GM21526 (cell line): ENCODE measurements at regions not wholly inside any gene's neighbourhood (a gene's known extent, or its start where the extent isn't known, plus 50 kb on each side); places are given as distances from the start of the nearest gene placed in this dataset.
"Not testable (repeated sequence)": the region's sequence is repeated elsewhere in the genome, so short reads cannot be mapped to it uniquely, and the experiment has no call there.

Experiments used
- ATAC-seq: cut with Tn5 transposase; IDR thresholded peaks from one replicate; pipeline ENCODE4 v1.9.1; 2021; ENCODE audit warnings: moderate library complexity; ENCODE audit not compliant: unreplicated experiment, low FRiP score

DNA sequence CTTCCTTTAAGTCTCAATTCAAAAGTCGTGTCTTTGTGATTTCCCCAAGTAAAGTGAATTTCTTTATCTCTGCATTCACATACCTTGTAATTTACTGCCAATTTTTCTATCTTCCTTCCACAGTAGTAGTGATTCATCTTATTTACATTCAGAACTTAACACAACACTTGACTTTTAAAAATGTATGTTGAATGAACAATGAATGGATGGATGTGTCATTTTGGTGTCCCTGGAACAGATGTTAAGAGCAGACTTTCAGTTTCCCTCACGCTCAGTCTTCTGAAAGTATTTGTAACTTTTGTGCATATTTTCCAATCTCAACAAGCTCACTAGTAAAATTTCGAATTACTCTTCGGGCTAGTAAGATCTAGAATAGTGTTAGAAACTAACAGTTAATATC, 352.0 kb downstream of the HHIPL2 start:
- no peak for ATAC-seq

DNA sequence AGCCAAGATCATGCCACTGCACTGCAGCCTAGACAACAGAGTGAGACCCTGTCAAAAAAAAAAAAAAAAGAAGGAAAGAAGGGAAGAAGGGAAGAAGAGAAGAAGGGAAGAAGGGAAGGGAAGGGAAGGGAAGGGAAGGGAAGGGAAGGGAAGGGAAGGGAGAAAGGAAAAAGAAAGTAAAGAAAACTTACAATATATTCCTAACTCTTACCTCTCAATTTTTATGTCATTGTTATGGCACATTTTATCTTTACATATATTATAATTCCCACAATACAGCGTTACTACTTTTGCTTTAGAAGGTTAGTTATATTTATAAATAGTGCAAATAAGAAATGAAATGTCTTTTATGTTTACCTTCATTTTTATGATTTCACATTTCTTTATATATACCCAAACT, 358.7 kb downstream of the HHIPL2 start:
- no peak for ATAC-seq

DNA sequence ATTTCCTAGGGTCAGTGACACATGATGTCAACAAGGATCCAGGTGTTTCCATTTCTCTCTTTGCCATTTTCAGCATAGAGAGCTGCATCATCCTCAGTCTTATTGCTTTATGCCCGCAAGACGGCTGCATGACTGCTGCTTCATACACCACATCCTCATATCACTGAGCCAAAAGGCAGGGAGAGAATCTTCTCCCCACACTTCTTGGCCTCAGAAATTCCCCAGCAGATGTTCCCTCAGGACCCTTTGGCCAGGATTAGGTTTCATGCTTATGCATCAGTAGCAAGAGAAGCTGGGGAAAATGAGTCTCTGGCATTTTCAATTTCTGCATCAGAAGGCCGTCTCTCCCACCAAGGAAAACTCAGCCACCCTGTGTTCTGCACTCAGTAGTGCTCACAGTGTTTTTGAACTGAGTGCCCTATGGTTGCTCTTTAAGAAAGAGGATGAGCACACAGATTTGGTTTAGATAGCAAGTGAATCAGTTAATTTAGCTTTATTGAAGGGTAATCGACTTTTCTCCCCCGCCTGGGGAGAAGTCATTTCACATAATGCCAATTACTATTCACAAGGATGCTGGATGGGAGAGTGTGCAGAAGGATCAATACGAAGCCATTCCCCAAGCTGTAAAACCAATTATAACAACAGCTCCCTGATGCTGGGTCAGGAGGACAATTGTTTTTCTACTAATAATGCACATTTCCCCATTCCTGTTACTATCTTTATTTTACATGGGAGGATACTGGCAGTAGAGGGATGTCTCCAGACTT, 360.2 kb downstream of the HHIPL2 start:
- ATAC-seq: no peak

DNA sequence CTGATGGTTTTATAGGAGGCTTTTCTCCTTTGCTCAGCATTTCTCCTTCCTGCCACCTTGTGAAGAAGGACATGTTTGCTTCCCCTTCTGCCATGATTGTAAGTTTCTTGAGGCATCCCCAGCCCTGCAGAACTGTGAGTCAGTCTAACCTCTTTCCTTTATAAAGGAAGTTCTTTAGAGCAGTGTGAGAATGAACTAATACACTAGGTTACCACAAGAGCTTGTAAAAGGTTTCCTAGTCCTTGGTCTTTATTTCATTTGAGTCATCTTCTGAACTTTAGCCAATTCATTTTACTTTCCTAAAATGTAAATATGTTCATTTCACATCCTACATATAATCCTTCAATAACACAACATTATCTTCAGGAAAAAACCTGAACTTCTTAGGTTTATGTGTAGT, 365.3 kb downstream of the HHIPL2 start:
- no peak for ATAC-seq

DNA sequence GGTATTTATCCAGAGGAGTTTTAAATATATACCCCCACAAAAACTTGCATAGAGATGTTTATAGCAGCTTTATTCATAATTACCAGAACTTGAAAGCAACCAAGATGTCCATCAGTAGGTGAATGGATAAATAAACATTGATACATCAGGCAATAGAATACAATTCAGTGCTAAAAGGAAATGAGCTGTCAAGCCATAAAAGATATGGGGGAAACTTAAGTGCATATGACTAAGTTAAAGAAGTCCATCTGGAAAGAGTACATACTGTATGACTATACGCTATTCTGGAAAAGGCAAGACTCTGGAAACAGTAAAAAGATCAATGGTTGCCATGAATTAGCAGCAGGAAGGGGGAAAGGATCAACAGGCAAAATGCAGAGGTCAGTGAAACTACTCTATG, 366.7 kb downstream of the HHIPL2 start:
- no peak for ATAC-seq

DNA sequence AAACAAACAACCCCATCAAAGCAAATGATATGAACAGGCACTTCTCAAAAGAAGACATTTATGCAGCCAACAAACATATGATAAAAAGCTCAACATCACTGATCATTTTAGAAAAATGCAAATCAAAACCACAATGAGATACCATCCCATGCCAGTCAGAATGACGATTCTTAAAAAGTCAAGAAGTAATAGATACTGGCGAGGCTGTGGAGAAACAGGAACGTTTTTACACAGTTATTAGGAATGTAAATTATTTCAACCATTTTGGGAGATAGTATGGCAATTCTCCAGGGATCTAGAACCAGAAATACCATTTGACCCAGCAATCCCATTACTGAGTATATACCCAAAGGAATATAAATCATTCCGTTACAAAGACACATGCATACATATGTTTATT, 370.4 kb downstream of the HHIPL2 start:
- not testable (repeated sequence) for ATAC-seq

DNA sequence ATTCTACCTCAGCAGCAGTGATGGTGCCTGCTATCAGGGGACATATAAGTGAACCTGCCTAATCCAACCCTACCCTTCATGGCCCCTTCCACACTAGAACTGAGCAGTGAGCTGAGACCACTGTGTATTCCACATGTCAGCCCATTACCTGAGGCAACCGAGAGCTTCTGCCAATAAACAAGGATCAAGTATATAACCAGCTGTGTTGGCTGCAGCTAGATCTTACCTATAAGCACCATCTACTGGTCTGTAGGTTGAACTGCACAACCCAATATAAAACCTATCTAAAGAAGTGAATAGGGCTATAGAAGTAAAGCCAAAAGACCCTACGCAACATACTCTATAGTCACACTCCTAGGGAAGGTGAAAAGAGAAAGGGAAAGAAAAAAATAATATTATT, 376.9 kb downstream of the HHIPL2 start:
- peak; percentile 77 for ATAC-seq

DNA sequence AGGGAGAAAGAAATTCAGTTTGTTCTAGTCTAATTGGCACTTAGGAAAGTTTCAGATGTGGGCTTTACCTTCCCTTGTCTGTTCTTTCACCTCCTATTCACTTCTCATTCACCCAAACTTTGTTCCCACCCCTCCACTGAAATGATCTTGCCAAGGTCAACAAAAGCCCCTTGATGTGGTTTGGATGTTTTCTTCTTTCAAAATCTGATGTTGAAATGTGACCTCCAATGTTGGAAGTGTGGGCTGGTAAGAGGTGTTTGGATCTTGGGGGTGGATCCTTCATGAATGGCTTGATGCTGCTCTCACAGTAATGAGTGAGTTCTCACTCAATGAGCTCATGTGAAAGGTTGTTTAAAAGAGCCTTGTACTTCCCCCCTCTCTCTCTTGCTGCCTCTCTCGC, 379.3 kb downstream of the HHIPL2 start:
- ATAC-seq: no peak

DNA sequence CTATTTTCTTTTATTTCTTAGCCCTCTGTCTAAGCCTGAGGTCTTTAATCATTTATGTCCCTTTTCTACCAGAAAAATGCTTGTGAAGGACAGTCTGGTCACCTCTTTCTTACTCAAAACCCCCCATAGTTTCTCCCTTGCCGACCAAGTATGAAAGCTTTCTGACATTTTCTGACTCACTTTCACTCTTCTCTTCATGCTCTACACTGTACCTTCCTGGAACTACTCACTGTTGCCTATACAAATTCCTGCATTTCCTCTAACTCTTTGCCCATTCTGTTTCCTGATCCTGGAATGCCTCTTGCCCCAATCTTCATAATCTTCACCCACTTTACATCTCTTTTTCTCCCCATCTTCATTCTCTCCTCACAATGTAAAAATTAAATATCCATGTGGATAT, 380.0 kb downstream of the HHIPL2 start:
- no peak for ATAC-seq

DNA sequence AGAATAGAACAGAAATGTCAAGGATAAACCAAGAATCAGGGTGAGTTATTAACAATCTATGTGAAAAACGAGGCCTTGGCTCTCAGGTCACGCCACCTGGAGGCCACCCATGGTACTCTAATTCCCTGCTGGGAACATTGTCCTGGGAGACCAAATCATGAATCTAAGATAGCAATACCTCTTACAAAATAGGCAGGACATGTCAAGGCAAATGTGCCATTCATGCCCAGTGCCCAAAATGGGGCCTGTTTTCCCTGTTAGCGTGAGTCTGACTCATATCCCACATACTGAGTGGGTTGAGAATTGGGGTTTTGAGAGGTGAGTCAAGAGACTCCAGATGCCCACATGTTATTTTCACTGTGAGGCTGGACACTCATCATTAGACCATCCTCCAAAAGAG, 380.8 kb downstream of the HHIPL2 start:
- no peak for ATAC-seq

DNA sequence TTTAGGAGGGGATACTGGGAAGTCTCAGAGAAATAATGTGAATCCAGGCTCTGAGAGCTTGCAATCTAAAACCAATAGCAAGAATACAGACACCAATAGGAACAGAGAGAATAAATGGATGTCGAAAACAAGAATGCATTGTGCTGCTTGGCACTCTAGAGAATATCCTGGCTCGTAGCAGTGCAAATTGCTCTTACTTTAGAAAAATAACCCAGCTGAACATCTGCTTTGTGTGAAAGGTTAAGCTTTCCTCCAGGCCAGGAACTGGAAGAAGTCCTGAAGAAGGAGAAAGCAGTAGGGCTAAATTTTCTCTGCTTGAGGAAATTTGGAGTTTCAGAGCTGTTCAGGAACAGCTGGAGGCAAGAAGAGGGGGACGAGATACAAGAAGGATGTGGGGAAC, 382.3 kb downstream of the HHIPL2 start:
- ATAC-seq: no peak

DNA sequence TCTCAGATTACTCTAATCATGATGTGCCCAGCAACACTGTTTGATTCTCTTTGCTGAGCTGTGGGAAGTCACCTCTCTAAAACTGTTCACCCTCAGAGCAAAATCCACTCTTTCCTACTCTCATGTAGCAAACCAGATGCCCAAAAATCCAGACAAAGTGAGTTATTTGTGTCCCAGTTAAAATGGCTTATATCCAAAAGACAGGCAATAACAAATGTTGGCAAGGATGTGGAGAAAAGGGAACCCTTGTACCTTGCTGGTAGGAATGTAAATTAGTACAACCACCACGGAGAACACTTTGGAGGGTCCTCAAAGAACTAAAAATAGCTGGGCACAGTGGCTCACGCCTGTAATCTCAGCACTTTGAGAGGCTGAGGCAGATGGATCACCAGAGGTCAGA, 384.0 kb downstream of the HHIPL2 start:
- ATAC-seq: no peak

DNA sequence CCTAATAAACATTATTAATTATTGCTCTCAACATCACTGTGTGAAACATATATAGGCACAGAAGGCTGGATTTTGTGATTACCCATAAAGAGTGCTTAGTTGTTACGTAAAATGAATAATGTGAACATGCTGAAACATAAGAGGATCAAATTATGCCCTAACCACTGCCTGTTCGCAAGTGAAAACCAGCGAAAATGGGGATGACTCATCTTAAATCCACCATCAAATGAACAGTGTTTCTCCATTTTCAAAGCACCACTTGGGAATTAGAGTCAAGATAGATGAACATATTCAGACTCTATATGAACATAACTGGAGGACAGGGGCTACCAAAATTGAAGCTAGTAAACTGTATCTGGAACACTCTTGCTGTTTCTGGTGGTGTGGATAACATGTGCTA, 386.2 kb downstream of the HHIPL2 start:
- no peak for ATAC-seq

DNA sequence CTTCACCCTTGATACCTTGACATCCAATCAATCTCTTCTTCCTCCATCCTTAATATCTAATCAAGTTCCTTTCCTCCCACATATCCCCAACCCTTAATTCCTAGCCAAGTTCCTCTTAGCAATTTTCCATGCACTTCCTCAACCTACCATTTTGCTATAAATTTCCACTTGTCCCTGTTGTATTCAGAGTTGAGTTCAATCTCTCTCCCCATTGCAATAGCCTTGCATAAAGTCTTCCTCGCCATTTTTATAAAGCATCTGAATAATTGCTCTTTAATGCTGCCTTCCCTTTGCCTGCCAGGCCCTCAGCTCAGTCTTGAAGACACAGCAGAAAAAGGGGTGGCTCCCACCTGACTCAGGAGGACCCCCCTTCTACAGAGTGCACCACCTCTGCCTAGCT, 390.3 kb downstream of the HHIPL2 start:
- ATAC-seq: no peak

DNA sequence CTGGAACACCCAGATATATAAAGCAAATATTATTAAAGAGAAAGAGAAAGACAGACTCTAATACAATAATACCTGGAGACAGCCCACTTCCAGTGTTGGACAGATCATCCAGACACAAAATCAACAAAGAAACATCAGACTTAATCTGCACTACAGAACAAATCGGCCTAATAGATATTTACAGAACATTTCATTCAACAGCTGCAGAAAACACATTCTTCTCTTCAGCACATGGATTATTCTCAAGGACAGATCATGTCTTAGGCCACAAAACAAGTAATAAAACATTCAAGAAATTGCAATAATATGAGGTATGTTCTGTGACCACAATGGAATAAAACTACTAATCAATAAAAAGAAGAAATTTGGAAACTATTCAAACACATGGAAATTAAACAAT, 398.3 kb upstream of the DUSP10 start:
- ATAC-seq: no peak

DNA sequence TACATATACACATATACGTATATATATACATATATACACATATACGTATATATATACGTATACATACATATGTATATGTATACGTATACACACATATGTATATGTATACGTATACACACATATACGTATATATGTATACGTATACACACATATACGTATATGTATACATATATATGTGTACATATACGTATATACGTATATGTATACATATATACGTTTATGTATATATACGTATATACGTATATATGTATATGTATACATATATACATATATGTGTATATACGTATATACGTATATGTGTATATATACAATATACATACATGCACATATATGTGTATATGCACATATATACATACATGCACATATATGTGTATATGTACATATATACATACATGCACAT, 396.2 kb upstream of the DUSP10 start:
- ATAC-seq: no peak

DNA sequence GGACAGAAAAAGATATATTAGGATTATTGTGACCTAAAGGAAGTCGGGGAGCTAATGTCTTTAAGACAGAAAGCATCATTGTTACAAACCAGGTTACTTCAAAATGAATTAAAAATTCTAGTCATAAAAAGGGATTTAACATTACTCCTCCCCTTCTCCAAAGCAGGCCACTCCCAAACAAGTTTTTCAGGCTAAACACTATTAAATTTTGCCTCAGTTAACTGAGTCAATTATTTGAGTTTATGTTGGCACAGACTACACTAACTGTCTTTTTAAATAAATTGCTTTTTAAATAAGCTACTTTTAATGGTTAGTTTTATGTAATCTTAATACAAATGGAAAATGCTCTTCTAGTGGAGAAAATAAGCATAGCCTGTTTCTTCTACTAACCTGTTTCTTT, 395.0 kb upstream of the DUSP10 start:
- no peak for ATAC-seq

DNA sequence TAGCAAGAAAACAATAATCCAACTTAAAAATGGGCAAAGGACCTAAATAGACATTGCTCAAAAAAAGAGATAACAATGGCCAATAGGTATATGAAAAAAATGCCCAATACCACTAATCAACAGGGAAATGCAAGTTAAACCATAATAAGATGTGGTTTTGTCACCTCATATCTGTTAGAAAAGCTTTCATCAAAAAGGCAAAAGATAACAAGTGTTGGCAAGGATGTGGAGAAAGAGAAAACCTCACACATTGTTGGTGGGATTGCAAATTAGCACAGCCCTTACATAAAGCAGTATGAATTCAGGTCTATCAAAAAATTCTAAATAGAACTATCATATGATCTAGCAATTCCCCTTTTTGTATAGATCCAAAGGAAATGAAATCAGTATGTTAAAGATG, 387.2 kb upstream of the DUSP10 start:
- no peak for ATAC-seq

DNA sequence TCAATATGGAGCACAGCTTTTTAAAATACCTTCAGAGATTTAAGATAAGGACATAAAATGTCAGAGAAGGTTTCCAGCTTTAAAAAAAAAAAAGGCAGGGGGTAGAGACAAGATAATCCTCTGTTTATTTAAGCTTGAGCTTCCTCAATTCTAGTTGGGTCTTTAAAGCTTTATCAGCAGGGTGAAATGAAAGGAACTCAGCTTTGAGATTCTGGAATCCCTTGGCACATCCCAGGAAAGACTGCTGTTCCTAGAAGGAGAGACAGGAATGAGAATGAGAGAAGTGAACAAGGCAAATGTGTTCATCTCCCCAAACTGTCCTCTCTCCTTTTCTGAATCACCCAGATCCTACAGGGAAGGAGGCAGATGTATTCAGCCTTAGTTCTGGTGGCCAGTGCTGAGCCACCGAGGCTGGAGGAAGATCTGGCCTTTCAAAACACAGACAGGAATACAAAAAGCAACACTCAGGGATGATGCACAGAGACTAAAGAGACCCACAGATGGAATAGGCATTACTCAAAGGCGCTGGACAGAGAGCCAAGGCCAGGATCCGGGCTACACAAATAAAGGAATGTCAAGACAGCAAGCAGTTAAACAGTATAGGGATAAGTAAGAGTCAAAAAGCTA, 385.8 kb upstream of the DUSP10 start:
- no peak for ATAC-seq

DNA sequence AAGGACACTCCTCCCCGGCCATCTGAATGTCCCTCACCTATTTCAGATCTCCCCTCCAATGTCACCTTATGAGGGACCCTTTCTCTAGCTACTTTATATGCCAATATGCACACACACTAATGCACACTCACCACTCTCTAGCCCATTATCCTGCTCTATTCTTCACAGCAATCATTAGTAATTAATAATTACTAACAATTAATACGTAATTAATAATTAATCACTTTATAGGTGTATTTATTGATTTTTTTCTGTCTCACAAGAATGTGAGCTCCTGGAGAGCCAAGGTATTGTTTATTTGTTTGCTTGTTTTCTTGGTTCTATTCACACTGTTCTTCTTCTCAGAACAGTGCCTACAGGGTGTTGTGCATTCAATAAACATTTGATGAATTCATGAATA, 385.2 kb upstream of the DUSP10 start:
- no peak for ATAC-seq

DNA sequence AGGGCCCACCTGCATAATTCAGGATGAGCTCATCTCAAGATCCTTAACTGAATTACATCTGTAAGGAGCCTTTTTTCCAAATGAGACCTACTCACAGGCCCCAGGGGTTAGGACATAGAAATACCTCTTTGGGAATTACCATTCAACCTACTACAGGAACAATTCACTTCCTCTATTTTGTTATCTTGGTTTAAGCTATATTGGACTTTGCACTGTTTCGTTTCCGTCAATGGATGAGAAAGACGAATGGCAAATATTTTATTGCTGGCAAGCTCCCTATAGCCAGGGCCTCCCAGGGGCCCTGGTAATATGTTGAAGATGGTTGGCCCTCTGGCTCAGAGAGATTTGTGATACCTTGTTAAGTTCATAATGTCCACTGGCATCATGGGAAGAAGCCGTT, 384.2 kb upstream of the DUSP10 start:
- ATAC-seq: no peak

DNA sequence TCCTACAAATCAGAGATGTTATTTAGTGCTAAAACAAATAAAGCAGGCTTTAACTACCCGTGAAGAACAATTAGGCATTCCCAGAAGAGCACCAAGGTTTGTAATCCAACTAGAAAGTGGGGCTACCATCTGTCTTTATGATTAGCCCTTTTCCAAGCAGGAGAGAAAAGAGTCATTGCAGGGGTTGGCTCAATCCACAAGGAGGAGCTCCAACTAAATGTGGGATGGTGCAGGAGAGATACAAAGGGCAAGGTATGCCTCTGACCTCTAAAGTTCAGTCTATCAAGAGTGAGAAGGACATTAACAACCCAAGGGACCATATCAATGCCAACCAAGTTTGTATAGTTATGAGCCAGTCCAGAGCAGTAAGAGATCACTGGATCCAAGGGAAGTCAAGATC, 382.7 kb upstream of the DUSP10 start:
- no peak for ATAC-seq

DNA sequence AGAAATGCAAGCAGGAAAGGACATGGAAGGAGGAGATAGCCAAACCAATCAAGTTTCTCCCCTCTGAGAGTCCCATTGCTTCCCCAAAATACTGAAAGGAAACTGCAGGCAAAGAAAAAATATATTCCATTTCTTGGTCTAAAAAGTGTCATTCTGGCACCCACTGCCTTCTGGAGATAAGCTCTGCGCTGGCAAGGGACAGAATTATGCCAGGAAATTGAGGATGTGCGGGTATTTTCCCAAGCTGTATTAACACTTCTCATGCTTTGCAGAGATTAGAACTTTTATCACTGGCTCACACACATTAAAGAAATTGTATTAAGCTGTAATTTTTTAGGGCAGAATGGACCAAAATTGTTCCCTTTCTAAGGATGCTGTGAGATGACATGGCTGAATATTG, 381.2 kb upstream of the DUSP10 start:
- ATAC-seq: no peak
